ENCODE measurements at regions not wholly inside any gene's neighbourhood (a gene's known extent, or its start where the extent isn't known, plus 50 kb on each side); places are given as distances from the start of the nearest gene placed in this dataset.

- TF ChIP-seq SUZ12 (IDR thresholded peaks at IDR 0.05; ENCODE audit: low read length) (no peak), EGR1 (IDR thresholded peaks at IDR 0.05; ENCODE audit: borderline replicate concordance, low read depth, low read length) (no peak), POLR2A (IDR thresholded peaks at IDR 0.05; ENCODE audit: control extremely low read depth in 1 of 2, low read depth in 2 of 2, low read length in 2 of 2) (no peak), MAX (IDR thresholded peaks at IDR 0.05) (no peak), RXRA (IDR thresholded peaks at IDR 0.05; ENCODE audit: insufficient read depth, low read depth, low read length) (no peak), POLR2AphosphoS5 (IDR thresholded peaks at IDR 0.05; ENCODE audit: low read depth, low read length) (no peak), KDM1A (IDR thresholded peaks at IDR 0.05; ENCODE audit: borderline replicate concordance, low read length) (no peak), ZNF274 (IDR thresholded peaks at IDR 0.05; ENCODE audit: borderline replicate concordance, extremely low read depth, low read length) (no peak), GABPA (IDR thresholded peaks at IDR 0.05; ENCODE audit: borderline replicate concordance, insufficient read depth, low read length) (no peak)
- TF ChIP-seq, protein P1, sequence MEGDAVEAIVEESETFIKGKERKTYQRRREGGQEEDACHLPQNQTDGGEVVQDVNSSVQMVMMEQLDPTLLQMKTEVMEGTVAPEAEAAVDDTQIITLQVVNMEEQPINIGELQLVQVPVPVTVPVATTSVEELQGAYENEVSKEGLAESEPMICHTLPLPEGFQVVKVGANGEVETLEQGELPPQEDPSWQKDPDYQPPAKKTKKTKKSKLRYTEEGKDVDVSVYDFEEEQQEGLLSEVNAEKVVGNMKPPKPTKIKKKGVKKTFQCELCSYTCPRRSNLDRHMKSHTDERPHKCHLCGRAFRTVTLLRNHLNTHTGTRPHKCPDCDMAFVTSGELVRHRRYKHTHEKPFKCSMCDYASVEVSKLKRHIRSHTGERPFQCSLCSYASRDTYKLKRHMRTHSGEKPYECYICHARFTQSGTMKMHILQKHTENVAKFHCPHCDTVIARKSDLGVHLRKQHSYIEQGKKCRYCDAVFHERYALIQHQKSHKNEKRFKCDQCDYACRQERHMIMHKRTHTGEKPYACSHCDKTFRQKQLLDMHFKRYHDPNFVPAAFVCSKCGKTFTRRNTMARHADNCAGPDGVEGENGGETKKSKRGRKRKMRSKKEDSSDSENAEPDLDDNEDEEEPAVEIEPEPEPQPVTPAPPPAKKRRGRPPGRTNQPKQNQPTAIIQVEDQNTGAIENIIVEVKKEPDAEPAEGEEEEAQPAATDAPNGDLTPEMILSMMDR (IDR thresholded peaks at IDR 0.05; ENCODE audit: control extremely low read depth in 1 of 3, insufficient read depth in 1 of 3, low read depth in 1 of 3, low read length in 3 of 3), result no peak
- TF ChIP-seq, protein P2, sequence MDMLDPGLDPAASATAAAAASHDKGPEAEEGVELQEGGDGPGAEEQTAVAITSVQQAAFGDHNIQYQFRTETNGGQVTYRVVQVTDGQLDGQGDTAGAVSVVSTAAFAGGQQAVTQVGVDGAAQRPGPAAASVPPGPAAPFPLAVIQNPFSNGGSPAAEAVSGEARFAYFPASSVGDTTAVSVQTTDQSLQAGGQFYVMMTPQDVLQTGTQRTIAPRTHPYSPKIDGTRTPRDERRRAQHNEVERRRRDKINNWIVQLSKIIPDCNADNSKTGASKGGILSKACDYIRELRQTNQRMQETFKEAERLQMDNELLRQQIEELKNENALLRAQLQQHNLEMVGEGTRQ (IDR thresholded peaks at IDR 0.05; ENCODE audit: low read length), result no peak
Observed at GRCh38 chr3:72544239-72544638, 304.0 kb downstream of the SHQ1 start.

All from H1 (cell line).